GM12878 (cell line): ENCODE measurements at regions not wholly inside any gene's neighbourhood (a gene's known extent, or its start where the extent isn't known, plus 50 kb on each side); places are given as distances from the start of the nearest gene placed in this dataset.

Experiments
- ATAC-seq: fragments of 200-7000 bp; cut with Tn5 transposase; 3 replicates; pipeline ENCODE4 v1.9.1; 2020; ENCODE audit warnings: mild to moderate bottlenecking, moderate library complexity
- BruUV-seq: library from RNA; stranded (reverse); fragments of 400-500 nt; replicated peaks from 2 replicates; lab custom pipeline; 2021; lab: Mats Ljungman, UMichigan
- CTCF ChIA-PET: fragments of 300-600 bp; sonication (Branson Sonifier 250); formaldehyde crosslinking; extraction: SDS; loops from one replicate; lab custom pipeline; 2021; ENCODE audit warnings: inconsistent platforms; lab: Yijun Ruan, JAX
- POLR2A ChIA-PET: fragments of 350-600 bp; formaldehyde crosslinking; extraction: SDS; loops from one replicate; lab custom pipeline; 2021; ENCODE audit warnings: inconsistent platforms; lab: Charles Lee
- RAD21 ChIA-PET: fragments of 300-600 bp; sonication (Branson Sonifier 250); formaldehyde crosslinking; loops from one replicate; lab custom pipeline; 2023; ENCODE audit warnings: antibody characterized with exemption; ENCODE audit not compliant: unreplicated experiment; lab: Charles Lee
- SMC1A ChIA-PET: fragments of 300-600 bp; sonication (Branson Sonifier 250); formaldehyde crosslinking; loops from one replicate; lab custom pipeline; 2023; ENCODE audit not compliant: unreplicated experiment, uncharacterized antibody; lab: Charles Lee
- DNase-seq: peaks from one replicate; pipeline ENCODE4 v3.0.0-alpha.2; 2011; ENCODE audit warnings: low read depth, low spot score
- FAIRE-seq: peaks from 3 replicates; lab custom pipeline; 2011; peaks lifted over from hg19 to GRCh38; lab: Jason Lieb, UNC
- H2AFZ ChIP-seq: 2 replicates; pipeline ENCODE4 v1.6.0; 2011; ENCODE audit warnings: low read depth, low read length, control low read depth; ENCODE audit not compliant: control insufficient read depth
- H3K27ac ChIP-seq: 2 replicates; pipeline ENCODE4 v1.5.1; 2011; ENCODE audit warnings: control low read depth; ENCODE audit not compliant: control insufficient read depth, insufficient read depth
- H3K27me3 ChIP-seq, 2 experiments: replicated peaks in 1 of 2; 2 replicates each; pipeline versions ENCODE4 v1.6.0 to v1.6.1; 2011; ENCODE audit warnings: low read length in 1 of 2; ENCODE audit not compliant: control insufficient read depth in 2 of 2, insufficient read depth in 2 of 2
- H3K36me3 ChIP-seq, 2 experiments: 2 replicates each; pipeline ENCODE4 v1.5.1; 2011; ENCODE audit warnings: low read length in 1 of 2; ENCODE audit not compliant: control insufficient read depth in 2 of 2, insufficient read depth in 2 of 2
- H3K4me1 ChIP-seq: 2 replicates; pipeline ENCODE4 v1.6.1; 2011; ENCODE audit warnings: mild to moderate bottlenecking, low read length, moderate library complexity, mixed read lengths; ENCODE audit not compliant: control insufficient read depth, insufficient read depth
- H3K4me2 ChIP-seq: 2 replicates; pipeline ENCODE4 v1.6.0; 2011; ENCODE audit warnings: control low read depth; ENCODE audit not compliant: control insufficient read depth, insufficient read depth
- H3K4me3 ChIP-seq: fragments of 200-600 bp; sonication (generic); 2 replicates; pipeline ENCODE4 v1.5.1; 2016
- H3K79me2 ChIP-seq: 2 replicates; pipeline ENCODE4 v1.6.0; 2011; ENCODE audit warnings: low read length; ENCODE audit not compliant: control insufficient read depth, insufficient read depth
- H3K9ac ChIP-seq: 2 replicates; pipeline ENCODE4 v1.8.0; 2011; ENCODE audit warnings: low read length, control low read depth, mixed read lengths; ENCODE audit not compliant: control insufficient read depth, insufficient read depth
- H3K9me3 ChIP-seq: replicated peaks from 3 replicates; pipeline ENCODE4 v1.5.1; 2011; ENCODE audit warnings: mild to moderate bottlenecking, low read length; ENCODE audit not compliant: control insufficient read depth, insufficient read depth
- H4K20me1 ChIP-seq: 2 replicates; pipeline ENCODE4 v1.6.0; 2011; ENCODE audit not compliant: control insufficient read depth, insufficient read depth
- BCL11A ChIP-seq: IDR thresholded peaks from 2 replicates; pipeline ENCODE4 v1.6.1; 2011; ENCODE audit warnings: low read depth, low read length
- BCLAF1 ChIP-seq: fragments of 450-650 bp; IDR thresholded peaks from 2 replicates; pipeline ENCODE4 v1.6.1; 2017; ENCODE audit warnings: antibody characterized with exemption, mild to moderate bottlenecking, moderate library complexity
- CREB1 ChIP-seq: IDR thresholded peaks from 2 replicates; pipeline ENCODE4 v1.6.1; 2012; ENCODE audit warnings: low read depth, mild to moderate bottlenecking, inconsistent platforms
- GABPA ChIP-seq: IDR thresholded peaks from 2 replicates; pipeline ENCODE4 v1.6.1; 2014; ENCODE audit warnings: antibody characterized with exemption, low read depth, mild to moderate bottlenecking, inconsistent platforms
- KLF5 ChIP-seq: fragments of 450-650 bp; IDR thresholded peaks from 2 replicates; pipeline ENCODE4 v1.6.1; 2014; ENCODE audit warnings: mild to moderate bottlenecking; ENCODE audit not compliant: partially characterized antibody
- MYB ChIP-seq: fragments of 150-350 bp; IDR thresholded peaks from 2 replicates; pipeline ENCODE4 v1.6.1; 2014; ENCODE audit warnings: mild to moderate bottlenecking, low read depth, low read length, borderline replicate concordance
- NRF1 ChIP-seq: conservative IDR thresholded peaks from 2 replicates; pipeline ENCODE4 v1.6.1; 2011; ENCODE audit warnings: mild to moderate bottlenecking, low read depth, low read length, improper control_type of control experiment
- POLR2AphosphoS2 ChIP-seq: IDR thresholded peaks from 2 replicates; pipeline ENCODE4 v1.6.1; 2011; ENCODE audit warnings: low read depth, mild to moderate bottlenecking, low read length, improper control_type of control experiment, moderate library complexity
- ZNF274 ChIP-seq: IDR thresholded peaks from one replicate; pipeline ENCODE4 v1.8.0; 2011; ENCODE audit not compliant: insufficient read length, insufficient read depth
- ZNF592 ChIP-seq: fragments of 450-650 bp; IDR thresholded peaks from 2 replicates; pipeline ENCODE4 v1.6.1; 2017; ENCODE audit warnings: mild to moderate bottlenecking, moderate library complexity
- WGBS: methylation state at CpG from one replicate; pipeline ENCODE4 v1.1.6; 2016; ENCODE audit warnings: low lambda C conversion rate; ENCODE audit not compliant: insufficient replicate concordance, insufficient coverage; ENCODE audit errors: missing lambda C conversion rate; 5-methylcytosine and 5-hydroxymethylcytosine counted together
- in situ Hi-C: fragments of 300-500 bp; cut with MboI; formaldehyde crosslinking; loops from 9 replicates; pipeline ENCODE4 v1.14.3; 2018; ENCODE audit warnings: mixed read lengths
- intact Hi-C: fragments of 100-400 bp; cut with micrococcal nuclease; formaldehyde crosslinking; loops from one replicate; pipeline ENCODE4 v1.14.2; 2022; ENCODE audit not compliant: unreplicated experiment

GRCh38 chr5:103480246-103480645, 82.3 kb downstream of the NUDT12 start:
- Histone ChIP-seq H3K9ac (no peak overlapping the region), H3K27me3 (no peaks in the 10 kb centered on the region; a peak in 2 of 4 replicates), H3K4me3 (no peak overlapping the region), H2AFZ (no peak overlapping the region), H3K27ac (no peak overlapping the region), H3K36me3 (no peaks in the 10 kb centered on the region), H3K9me3 (no peaks in the 10 kb centered on the region), H4K20me1 (no peaks in the 10 kb centered on the region), H3K4me2 (no peak overlapping the region), H3K4me1 (no peaks in the 10 kb centered on the region), H3K79me2 (no peaks in the 10 kb centered on the region)
- no peak for DNase-seq
- BruUV-seq, result no TSS peak
- no peak for ATAC-seq
- intact Hi-C loops (no loop called here), in situ Hi-C loops (no loop called here)
- FAIRE-seq, result no peak
- ChIA-PET POLR2A (interaction anchor here (0.5 kb wide), 1 partner anchor 14 kb away, joined by 5 read pairs; no protein-coding TSS in a partner anchor), CTCF (interaction anchor here (1.3 kb wide), 1 partner anchor 216 kb away, joined by 3 read pairs; no protein-coding TSS in a partner anchor), RAD21 (no interaction called here), SMC1A (no interaction called here)
- TF ChIP-seq ZNF592, result no peak
- no peak for TF ChIP-seq NRF1
- TF ChIP-seq POLR2AphosphoS2, result no peak
- no peak for TF ChIP-seq CREB1
- TF ChIP-seq BCLAF1, result no peak
- no peak for TF ChIP-seq ZNF274
- TF ChIP-seq BCL11A, result no peak
- no peak for TF ChIP-seq MYB
- no peak for TF ChIP-seq GABPA
- no peak for TF ChIP-seq KLF5
- WGBS, result 16% methylated on average over 3 of the region's 3 CpGs
